RWPE2 (cell line): ENCODE measurements at regions not wholly inside any gene's neighbourhood (a gene's known extent, or its start where the extent isn't known, plus 50 kb on each side); places are given as distances from the start of the nearest gene placed in this dataset.

Source experiments
- ATAC-seq: fragments of 200-7000 bp; cut with Tn5 transposase; 3 replicates; pipeline ENCODE4 v1.9.1; 2021; ENCODE audit warnings: low read depth
- DNase-seq: peaks from one replicate; pipeline ENCODE4 v3.0.0-alpha.2; 2020; ENCODE audit warnings: low spot score
- H3K27ac ChIP-seq: fragments of 450-650 bp; 2 replicates; pipeline ENCODE4 v1.5.1; 2017; ENCODE audit warnings: mild to moderate bottlenecking; ENCODE audit not compliant: poor library complexity, severe bottlenecking
- H3K27me3 ChIP-seq: fragments of 250-450 bp; sonication (Bioruptor Pico); 2 replicates; pipeline ENCODE4 v1.5.1; 2021; ENCODE audit warnings: mild to moderate bottlenecking, moderate library complexity; ENCODE audit not compliant: insufficient read depth, poor library complexity, severe bottlenecking
- H3K36me3 ChIP-seq: fragments of 250-450 bp; sonication (Bioruptor Pico); 2 replicates; pipeline ENCODE4 v1.5.1; 2020; ENCODE audit warnings: low read depth, mild to moderate bottlenecking, moderate library complexity
- H3K4me1 ChIP-seq: fragments of 250-450 bp; sonication (Bioruptor Pico); 2 replicates; pipeline ENCODE4 v1.5.1; 2021; ENCODE audit warnings: mild to moderate bottlenecking, moderate library complexity; ENCODE audit not compliant: insufficient read depth, poor library complexity, severe bottlenecking
- H3K4me3 ChIP-seq: fragments of 250-450 bp; sonication (Bioruptor Pico); 2 replicates; pipeline ENCODE4 v1.5.1; 2021; ENCODE audit warnings: mild to moderate bottlenecking, moderate library complexity; ENCODE audit not compliant: severe bottlenecking
- H3K9me3 ChIP-seq: fragments of 250-450 bp; sonication (Bioruptor Pico); 2 replicates; pipeline ENCODE4 v1.5.1; 2021; ENCODE audit warnings: mild to moderate bottlenecking, moderate library complexity; ENCODE audit not compliant: severe bottlenecking
- CTCF ChIP-seq: fragments of 450-650 bp; IDR thresholded peaks from one replicate; pipeline ENCODE4 v1.5.1; 2017; ENCODE audit warnings: mild to moderate bottlenecking, moderate library complexity; ENCODE audit not compliant: poor library complexity, severe bottlenecking

- TF ChIP-seq CTCF: no peak
- Histone ChIP-seq H3K27ac (no peak overlapping the region), H3K9me3 (no peaks in the 10 kb centered on the region), H3K36me3 (no peaks in the 10 kb centered on the region), H3K27me3 (peaks cover 53% of the 10 kb centered on the region), H3K4me3 (no peak overlapping the region), H3K4me1 (no peaks in the 10 kb centered on the region)
- ATAC-seq: no peak
- DNase-seq: no peak
Measured at GRCh38 chr17:13194887-13195286, 177.1 kb upstream of the ELAC2 start.

- H3K36me3 ChIP-seq: no peaks in the 10 kb centered on the region
- H3K27ac ChIP-seq: no peak overlapping the region
- no peak overlapping the region for H3K4me3 ChIP-seq
- no peak for ATAC-seq
- no peak for DNase-seq
- TF ChIP-seq CTCF: no peak
- peaks cover 5% of the 10 kb centered on the region for H3K27me3 ChIP-seq
- no peaks in the 10 kb centered on the region for H3K4me1 ChIP-seq
- H3K9me3 ChIP-seq: no peaks in the 10 kb centered on the region
Measured at GRCh38 chr17:13182854-13183253, 165.0 kb upstream of the ELAC2 start.

- Histone ChIP-seq H3K27ac (no peak overlapping the region), H3K4me3 (no peak overlapping the region), H3K27me3 (peaks cover 5% of the 10 kb centered on the region), H3K36me3 (no peaks in the 10 kb centered on the region), H3K9me3 (no peaks in the 10 kb centered on the region), H3K4me1 (no peaks in the 10 kb centered on the region)
- no peak for DNase-seq
- no peak for ATAC-seq
- TF ChIP-seq CTCF: no peak
Measured at GRCh38 chr17:13182450-13182849, 164.6 kb upstream of the ELAC2 start.

- no peak for TF ChIP-seq CTCF
- no peak for ATAC-seq
- Histone ChIP-seq H3K27me3 (peaks cover 5% of the 10 kb centered on the region), H3K4me3 (no peak overlapping the region), H3K9me3 (no peaks in the 10 kb centered on the region), H3K4me1 (no peaks in the 10 kb centered on the region), H3K27ac (no peak overlapping the region), H3K36me3 (no peaks in the 10 kb centered on the region)
- DNase-seq: no peak
Measured at GRCh38 chr17:13181683-13182082, 163.9 kb upstream of the ELAC2 start.

GRCh38 chr17:13176436-13176835 lies 158.6 kb upstream of the ELAC2 start:
- ATAC-seq (no peak), DNase-seq (no peak)
- Histone ChIP-seq H3K4me3 (no peak overlapping the region), H3K36me3 (no peaks in the 10 kb centered on the region), H3K4me1 (no peaks in the 10 kb centered on the region), H3K27me3 (no peaks in the 10 kb centered on the region), H3K27ac (no peak overlapping the region), H3K9me3 (no peaks in the 10 kb centered on the region)
- TF ChIP-seq CTCF: no peak
